AG08395 (cell line): ENCODE measurements at regions not wholly inside any gene's neighbourhood (a gene's known extent, or its start where the extent isn't known, plus 50 kb on each side); places are given as distances from the start of the nearest gene placed in this dataset.
A peak's percentile ranks its signal among the peaks of the same experiment; 100 is the strongest.
"Not testable (repeated sequence)": the region's sequence is repeated elsewhere in the genome, so short reads cannot be mapped to it uniquely, and the experiment has no call there.

Source experiments
- DNase-seq: peaks from one replicate; pipeline ENCODE4 v3.0.0; 2012; ENCODE audit warnings: mixed read lengths, low spot score

- DNase-seq, result no peak
These were observed 51.3 kb upstream of the MOCS2 start for GRCh38 chr5:53160895-53161294.

DNA sequence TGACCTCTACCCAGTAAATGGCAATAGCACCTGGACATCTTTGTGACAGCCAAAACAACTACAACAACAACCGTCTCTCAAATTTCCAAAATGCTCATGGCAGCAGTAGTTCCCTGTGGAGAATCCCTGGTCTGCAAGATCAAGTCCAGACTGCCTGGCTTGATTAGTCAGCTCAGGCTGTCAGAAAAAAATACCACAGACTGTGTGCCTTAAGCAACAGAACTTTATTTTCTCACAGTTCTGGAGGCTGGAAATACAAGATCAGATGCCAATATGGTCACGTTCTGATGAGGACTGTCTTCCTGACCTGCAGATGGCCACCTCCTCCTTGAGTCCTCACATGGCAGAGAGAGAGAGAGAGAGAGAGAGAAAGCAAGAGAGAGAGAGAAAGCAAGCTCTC lies 52.3 kb upstream of the MOCS2 start:
- peak; percentile 44 for DNase-seq

- no peak for DNase-seq
These were observed 55.1 kb upstream of the MOCS2 start for GRCh38 chr5:53164478-53165165.

DNA sequence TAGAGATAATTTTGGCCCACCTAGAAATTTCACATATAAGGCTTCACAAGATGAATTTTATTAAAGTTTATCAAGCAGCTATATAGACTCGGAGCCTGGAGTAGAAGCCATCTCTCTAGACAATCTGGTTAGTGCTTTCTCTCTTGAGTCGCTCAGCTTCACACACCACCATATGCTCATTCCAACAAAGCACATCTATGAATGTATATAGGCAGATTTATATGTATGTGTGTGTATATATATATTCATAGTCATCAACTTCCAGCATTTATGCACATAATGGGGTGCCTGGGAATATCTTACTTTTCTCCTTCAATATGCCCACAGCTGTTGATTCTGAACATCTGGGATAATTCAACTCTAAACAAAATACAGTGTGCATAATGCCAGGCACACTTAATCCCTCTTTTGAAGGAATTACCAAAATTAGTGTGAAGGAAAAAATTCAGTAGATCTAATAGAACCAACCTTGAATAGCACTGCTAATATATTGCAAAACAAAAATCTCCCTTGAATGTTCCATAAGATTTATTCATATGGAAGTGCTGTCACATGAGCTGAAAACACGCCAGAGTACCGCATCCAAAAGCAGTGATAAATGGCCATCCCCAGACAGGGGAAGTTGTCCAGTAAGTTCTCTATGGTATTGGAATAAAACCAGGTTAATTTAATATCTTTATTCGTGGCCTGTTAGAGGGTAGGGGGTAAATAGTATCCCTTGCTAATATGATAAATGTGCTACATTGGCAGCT lies 56.0 kb upstream of the MOCS2 start:
- no peak for DNase-seq

GRCh38 chr5:53166183-53166495 lies 56.6 kb upstream of the MOCS2 start:
- DNase-seq, result no peak

GRCh38 chr5:53167836-53168235 lies 58.3 kb upstream of the MOCS2 start:
- peak; percentile 35 for DNase-seq

- no peak for DNase-seq
These were observed 60.4 kb upstream of the MOCS2 start for GRCh38 chr5:53169933-53170332.

- DNase-seq, result peak; percentile 48
These were observed 61.3 kb upstream of the MOCS2 start for GRCh38 chr5:53170746-53171349.

DNA sequence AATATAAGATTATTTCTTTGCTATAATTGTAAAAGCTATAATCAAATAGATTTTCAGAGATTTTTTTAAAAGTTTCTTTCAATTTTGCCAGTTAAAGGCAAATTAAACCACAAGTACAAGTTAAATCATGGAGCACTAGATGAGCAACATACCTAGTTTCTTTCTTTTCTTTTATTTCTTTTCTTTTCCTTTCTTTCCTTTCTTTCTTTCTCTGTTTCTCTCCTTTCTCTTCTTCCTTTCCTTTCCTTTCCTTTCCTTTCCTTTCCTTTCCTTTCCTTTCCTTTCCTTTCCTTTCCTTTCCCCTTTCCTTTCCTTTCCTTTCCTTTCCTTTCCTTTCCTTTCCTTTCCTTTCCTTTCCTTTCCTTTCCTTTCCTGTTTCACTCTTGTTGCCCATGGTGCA lies 62.5 kb upstream of the MOCS2 start:
- not testable (repeated sequence) for DNase-seq

GRCh38 chr5:53172630-53173029 lies 63.1 kb upstream of the MOCS2 start:
- no peak for DNase-seq

GRCh38 chr5:53173083-53173482 lies 63.5 kb upstream of the MOCS2 start:
- peak; percentile 15 for DNase-seq

- DNase-seq, result no peak
These were observed 69.3 kb upstream of the MOCS2 start for GRCh38 chr5:53178830-53179229.

GRCh38 chr5:53179691-53180090 lies 70.1 kb upstream of the MOCS2 start:
- DNase-seq, result peak; percentile 13

DNA sequence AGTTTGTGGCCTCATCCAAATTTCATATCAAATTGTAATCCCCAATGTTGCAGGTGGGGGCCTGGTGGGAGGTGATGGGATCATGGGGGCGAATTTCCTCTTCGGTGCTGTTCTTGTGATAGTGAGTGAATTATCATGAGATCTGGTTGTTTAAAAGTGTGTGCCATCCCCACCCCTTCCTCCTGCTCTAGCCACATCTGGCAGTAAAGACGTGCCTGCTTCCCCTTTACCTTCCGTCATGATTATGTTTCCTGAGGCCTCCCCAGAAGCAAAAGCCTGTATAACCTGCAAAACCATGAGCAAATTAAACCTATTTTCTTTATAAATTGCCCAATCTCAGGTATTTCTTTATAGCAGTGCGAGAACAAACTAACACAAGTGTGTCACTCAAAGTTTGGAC lies 71.0 kb upstream of the MOCS2 start:
- DNase-seq, result no peak

GRCh38 chr5:53180991-53181390 lies 71.4 kb upstream of the MOCS2 start:
- DNase-seq, result no peak

- no peak for DNase-seq
These were observed 74.3 kb upstream of the MOCS2 start for GRCh38 chr5:53183880-53184279.

GRCh38 chr5:53191548-53192165 lies 82.1 kb upstream of the MOCS2 start:
- DNase-seq, result no peak

GRCh38 chr5:53194086-53194485 lies 84.5 kb upstream of the MOCS2 start:
- no peak for DNase-seq

DNA sequence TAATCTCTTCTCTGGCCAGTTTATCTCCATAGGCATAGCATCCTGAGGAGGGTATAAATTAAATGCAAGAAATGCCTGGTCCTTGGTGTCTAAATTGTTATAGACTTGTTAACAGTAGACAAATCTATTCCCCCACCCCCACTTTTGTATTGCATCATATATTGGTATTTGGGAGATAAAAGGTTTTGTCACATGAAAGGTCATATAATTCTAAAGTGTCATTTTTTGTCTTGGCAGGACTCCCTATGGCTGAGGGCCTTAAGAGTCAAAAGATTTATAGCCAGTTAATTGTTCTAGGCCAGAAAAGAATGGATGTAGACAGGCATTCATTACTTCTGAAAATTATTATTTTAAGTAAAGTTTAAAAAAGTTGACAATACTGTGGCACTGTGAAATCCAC lies 90.3 kb upstream of the MOCS2 start:
- no peak for DNase-seq

DNA sequence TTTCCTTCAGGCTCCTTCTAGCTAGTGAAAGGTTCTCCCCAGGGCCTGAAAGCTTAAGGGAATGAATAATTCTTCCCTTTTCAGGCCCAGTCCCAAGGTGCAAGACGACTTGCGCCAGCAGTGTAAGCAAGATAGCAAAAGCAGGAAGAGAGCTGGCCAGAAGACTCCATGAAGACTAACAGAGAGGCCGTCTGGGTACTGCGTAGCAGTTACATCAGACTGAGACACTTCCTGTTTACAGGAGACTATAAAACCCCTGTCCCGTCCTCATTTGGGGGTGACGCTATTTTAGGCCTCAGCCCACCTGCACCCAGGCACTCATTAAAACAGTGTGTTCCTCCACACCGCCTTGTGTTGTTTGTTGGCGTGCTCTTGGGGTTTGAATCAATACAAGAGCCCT lies 90.7 kb upstream of the MOCS2 start:
- DNase-seq, result no peak

DNA sequence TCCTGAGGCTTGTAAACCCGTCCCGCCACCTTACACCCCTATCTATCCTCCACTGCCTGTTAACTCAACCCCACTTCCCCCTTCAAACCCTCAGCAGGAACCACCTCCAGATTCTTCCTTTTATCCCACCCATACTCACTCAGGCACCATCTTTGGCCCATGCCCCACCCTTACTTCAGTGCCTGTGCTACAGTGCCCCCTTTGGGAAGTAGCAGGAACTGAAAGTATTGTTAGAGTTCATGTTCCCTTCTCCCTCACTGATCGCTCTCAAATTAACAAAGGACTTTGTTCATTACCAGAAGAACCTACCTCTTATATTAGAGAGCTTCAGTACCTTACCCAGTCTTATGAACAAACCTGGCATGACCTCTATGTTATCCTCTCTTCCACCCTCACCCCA lies 92.2 kb upstream of the MOCS2 start:
- no peak for DNase-seq

GRCh38 chr5:53206562-53206961 lies 97.0 kb upstream of the MOCS2 start:
- no peak for DNase-seq

- no peak for DNase-seq
These were observed 102.2 kb upstream of the MOCS2 start for GRCh38 chr5:53211799-53212198.
